ENCODE measurements at regions not wholly inside any gene's neighbourhood (a gene's known extent, or its start where the extent isn't known, plus 50 kb on each side); places are given as distances from the start of the nearest gene placed in this dataset.
A peak's percentile ranks its signal among the peaks of the same experiment; 100 is the strongest.

DNA sequence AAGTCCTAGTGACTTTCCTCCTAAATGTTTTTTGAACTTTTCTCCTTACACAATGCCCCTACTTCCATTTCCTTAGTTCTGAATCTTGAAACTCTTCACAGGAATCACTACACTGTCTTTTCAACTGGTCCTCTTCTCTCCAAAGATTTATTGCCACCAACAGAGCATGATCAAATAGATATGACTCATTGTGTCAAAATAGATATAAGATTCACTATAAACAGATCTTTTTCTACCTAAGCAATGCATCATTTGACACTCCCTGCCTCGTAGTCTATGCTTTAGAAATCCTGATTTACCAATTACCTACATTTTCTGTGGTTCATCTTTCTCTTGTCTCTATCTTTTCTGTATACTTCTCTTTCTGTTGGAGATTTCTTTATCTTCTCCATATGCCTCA is 789.6 kb upstream of the SLIT2 start:
- H3F3A ChIP-seq (replicated peaks; ENCODE audit: insufficient read depth) = no peaks in the 10 kb centered on the region
- no peaks in the 10 kb centered on the region for H3K4me1 ChIP-seq (ENCODE audit: control insufficient read depth in 1 of 2, insufficient read depth in 2 of 2, low read depth in 1 of 2, low read length in 1 of 2)
- POLR2A ChIA-PET = no interaction called here
- no peak for TF ChIP-seq YY1 (IDR thresholded peaks at IDR 0.05; ENCODE audit: low read depth)
- no peak for TF ChIP-seq JUND (IDR thresholded peaks at IDR 0.05)
- TF ChIP-seq EZH2phosphoT487 (IDR thresholded peaks at IDR 0.05; ENCODE audit: borderline replicate concordance, low read depth) = no peak
- TF ChIP-seq, protein P1, sequence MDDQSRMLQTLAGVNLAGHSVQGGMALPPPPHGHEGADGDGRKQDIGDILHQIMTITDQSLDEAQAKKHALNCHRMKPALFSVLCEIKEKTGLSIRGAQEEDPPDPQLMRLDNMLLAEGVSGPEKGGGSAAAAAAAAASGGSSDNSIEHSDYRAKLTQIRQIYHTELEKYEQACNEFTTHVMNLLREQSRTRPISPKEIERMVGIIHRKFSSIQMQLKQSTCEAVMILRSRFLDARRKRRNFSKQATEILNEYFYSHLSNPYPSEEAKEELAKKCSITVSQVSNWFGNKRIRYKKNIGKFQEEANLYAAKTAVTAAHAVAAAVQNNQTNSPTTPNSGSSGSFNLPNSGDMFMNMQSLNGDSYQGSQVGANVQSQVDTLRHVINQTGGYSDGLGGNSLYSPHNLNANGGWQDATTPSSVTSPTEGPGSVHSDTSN (IDR thresholded peaks at IDR 0.05) = no peak; the same call in 1 of the 2 replicates
- no peak for TF ChIP-seq NFIC (IDR thresholded peaks at IDR 0.05; ENCODE audit: borderline replicate concordance)
- no peak for TF ChIP-seq RXRA (IDR thresholded peaks at IDR 0.05; ENCODE audit: borderline replicate concordance, low read depth)
- TF ChIP-seq GABPA (IDR thresholded peaks at IDR 0.05; ENCODE audit: low read depth) = no peak
- TF ChIP-seq, protein P2, sequence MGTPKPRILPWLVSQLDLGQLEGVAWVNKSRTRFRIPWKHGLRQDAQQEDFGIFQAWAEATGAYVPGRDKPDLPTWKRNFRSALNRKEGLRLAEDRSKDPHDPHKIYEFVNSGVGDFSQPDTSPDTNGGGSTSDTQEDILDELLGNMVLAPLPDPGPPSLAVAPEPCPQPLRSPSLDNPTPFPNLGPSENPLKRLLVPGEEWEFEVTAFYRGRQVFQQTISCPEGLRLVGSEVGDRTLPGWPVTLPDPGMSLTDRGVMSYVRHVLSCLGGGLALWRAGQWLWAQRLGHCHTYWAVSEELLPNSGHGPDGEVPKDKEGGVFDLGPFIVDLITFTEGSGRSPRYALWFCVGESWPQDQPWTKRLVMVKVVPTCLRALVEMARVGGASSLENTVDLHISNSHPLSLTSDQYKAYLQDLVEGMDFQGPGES (IDR thresholded peaks at IDR 0.05; ENCODE audit: low read depth, low read length) = no peak
- no peak for TF ChIP-seq RFX5 (IDR thresholded peaks at IDR 0.05; ENCODE audit: low read length)
- TF ChIP-seq TCF12 (IDR thresholded peaks at IDR 0.05) = no peak
- no peak for TF ChIP-seq TEAD4 (IDR thresholded peaks at IDR 0.05; ENCODE audit: borderline replicate concordance, insufficient read depth)
- no peak for TF ChIP-seq MEF2A (IDR thresholded peaks at IDR 0.05; ENCODE audit: borderline replicate concordance, low read depth)
- no peak for TF ChIP-seq POLR2AphosphoS5 (IDR thresholded peaks at IDR 0.05; ENCODE audit: low read depth, low read length)
- TF ChIP-seq FOXM1 (IDR thresholded peaks at IDR 0.05; ENCODE audit: low read depth) = no peak
- TF ChIP-seq, protein P3, sequence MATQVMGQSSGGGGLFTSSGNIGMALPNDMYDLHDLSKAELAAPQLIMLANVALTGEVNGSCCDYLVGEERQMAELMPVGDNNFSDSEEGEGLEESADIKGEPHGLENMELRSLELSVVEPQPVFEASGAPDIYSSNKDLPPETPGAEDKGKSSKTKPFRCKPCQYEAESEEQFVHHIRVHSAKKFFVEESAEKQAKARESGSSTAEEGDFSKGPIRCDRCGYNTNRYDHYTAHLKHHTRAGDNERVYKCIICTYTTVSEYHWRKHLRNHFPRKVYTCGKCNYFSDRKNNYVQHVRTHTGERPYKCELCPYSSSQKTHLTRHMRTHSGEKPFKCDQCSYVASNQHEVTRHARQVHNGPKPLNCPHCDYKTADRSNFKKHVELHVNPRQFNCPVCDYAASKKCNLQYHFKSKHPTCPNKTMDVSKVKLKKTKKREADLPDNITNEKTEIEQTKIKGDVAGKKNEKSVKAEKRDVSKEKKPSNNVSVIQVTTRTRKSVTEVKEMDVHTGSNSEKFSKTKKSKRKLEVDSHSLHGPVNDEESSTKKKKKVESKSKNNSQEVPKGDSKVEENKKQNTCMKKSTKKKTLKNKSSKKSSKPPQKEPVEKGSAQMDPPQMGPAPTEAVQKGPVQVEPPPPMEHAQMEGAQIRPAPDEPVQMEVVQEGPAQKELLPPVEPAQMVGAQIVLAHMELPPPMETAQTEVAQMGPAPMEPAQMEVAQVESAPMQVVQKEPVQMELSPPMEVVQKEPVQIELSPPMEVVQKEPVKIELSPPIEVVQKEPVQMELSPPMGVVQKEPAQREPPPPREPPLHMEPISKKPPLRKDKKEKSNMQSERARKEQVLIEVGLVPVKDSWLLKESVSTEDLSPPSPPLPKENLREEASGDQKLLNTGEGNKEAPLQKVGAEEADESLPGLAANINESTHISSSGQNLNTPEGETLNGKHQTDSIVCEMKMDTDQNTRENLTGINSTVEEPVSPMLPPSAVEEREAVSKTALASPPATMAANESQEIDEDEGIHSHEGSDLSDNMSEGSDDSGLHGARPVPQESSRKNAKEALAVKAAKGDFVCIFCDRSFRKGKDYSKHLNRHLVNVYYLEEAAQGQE (IDR thresholded peaks at IDR 0.05; ENCODE audit: low read depth, low read length) = no peak
- TF ChIP-seq NRF1 (IDR thresholded peaks at IDR 0.05; ENCODE audit: low read depth, low read length) = no peak
- TF ChIP-seq, protein P4, sequence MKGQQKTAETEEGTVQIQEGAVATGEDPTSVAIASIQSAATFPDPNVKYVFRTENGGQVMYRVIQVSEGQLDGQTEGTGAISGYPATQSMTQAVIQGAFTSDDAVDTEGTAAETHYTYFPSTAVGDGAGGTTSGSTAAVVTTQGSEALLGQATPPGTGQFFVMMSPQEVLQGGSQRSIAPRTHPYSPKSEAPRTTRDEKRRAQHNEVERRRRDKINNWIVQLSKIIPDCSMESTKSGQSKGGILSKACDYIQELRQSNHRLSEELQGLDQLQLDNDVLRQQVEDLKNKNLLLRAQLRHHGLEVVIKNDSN (IDR thresholded peaks at IDR 0.05; ENCODE audit: borderline replicate concordance, low read depth) = no peak
- H4K20me1 ChIP-seq (ENCODE audit: insufficient read depth) = no peaks in the 10 kb centered on the region
- no peaks in the 10 kb centered on the region; the same call in 1 of the 2 replicates for H3K9me3 ChIP-seq
- no peaks in the 10 kb centered on the region for H3K79me2 ChIP-seq (ENCODE audit: insufficient read depth)
- no peak overlapping the region for H3K4me2 ChIP-seq
- no peaks in the 10 kb centered on the region for H3K9me2 ChIP-seq
- H3K27me3 ChIP-seq (ENCODE audit: insufficient read depth) = no peaks in the 10 kb centered on the region
- H3K36me3 ChIP-seq (replicated peaks in 1 of 2; ENCODE audit: control insufficient read depth in 1 of 2, insufficient read depth in 2 of 2, low read length in 1 of 2) = no peaks in the 10 kb centered on the region
- WGBS (ENCODE audit: low lambda C conversion rate) = 49% methylated on average over 1 of the region's 1 CpG
- CTCF ChIA-PET = no interaction called here
- H3K4me3 ChIP-seq (ENCODE audit: low read depth in 2 of 2, low read length in 1 of 2) = no peak overlapping the region
- no peak overlapping the region for H3K27ac ChIP-seq (ENCODE audit: low read depth in 2 of 2, low read length in 1 of 2)
- H3K9ac ChIP-seq = no peak overlapping the region
- DNase-seq = no peak
- H2AFZ ChIP-seq (ENCODE audit: low read depth) = peak overlapping the region; percentile 55; the same call in 1 of the 2 replicates

Measured in SK-N-SH (cell line).